CD4-positive, alpha-beta T cell treated with Interleukin-4 for 1 hour (primary cell): ENCODE measurements at regions not wholly inside any gene's neighbourhood (a gene's known extent, or its start where the extent isn't known, plus 50 kb on each side); places are given as distances from the start of the nearest gene placed in this dataset.
A peak's percentile ranks its signal among the peaks of the same experiment; 100 is the strongest.
"Not testable (repeated sequence)": the region's sequence is repeated elsewhere in the genome, so short reads cannot be mapped to it uniquely, and the experiment has no call there.

Experiments
- DNase-seq, 2 donors: peaks; one replicate each; pipeline ENCODE4 v3.0.0-alpha.2; 2020 to 2022

DNA sequence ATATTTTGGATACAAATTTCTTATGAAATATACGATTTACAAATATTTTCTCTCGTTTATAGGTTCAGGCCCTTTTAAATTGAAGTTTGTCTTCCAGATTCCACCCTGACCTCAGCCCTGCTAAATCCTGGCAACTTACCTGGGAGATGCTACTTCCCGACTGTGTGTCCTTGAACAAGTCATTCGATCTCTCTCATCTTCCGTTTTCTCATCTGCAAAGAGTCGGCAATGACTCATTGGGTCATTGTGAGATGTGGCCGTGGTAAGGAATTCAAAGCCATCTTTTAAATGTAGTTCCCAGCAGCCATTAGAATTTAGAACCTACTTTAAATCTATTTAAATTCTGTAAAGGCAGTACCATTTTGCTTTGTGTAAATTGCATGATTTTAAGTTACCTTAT is 72.5 kb downstream of the LHX2 start:
- no peak for DNase-seq

DNA sequence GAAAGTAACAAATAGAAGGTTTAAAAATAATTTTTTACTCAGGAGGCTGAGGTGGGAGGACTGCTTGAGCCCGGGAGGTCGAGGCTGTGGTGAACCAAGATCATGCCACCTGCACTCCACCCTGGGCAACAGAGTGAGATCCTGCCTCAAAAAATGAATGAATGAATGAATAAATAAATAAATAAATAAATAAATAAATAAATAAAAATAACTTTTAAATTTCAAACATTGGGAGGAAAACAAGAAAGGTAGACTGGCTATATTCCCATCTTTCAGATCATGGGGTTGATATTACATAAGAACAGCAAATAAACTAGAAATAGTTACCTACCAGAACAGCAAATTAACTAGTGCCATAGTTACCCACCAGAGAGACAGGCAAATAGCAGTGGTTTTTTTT is 75.7 kb downstream of the LHX2 start:
- DNase-seq = no peak

DNA sequence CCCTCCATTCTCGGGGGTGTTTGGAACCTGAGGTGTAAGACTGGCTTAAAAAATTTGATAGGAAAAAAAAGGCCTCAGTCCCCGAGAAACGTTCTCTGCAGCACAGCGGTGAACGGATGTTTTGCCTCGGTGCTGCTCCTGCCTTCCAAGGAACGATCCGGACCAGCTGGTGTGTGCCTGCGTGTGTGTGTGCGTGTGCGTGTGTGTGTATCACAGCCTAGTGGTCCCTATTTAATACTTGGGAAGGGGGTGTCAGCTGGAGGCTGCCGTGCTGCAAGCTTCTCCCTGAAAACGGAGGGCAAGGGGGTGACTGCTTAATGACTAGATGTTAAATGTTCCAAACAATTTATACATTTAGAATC is 76.9 kb downstream of the LHX2 start:
- no peak for DNase-seq

DNA sequence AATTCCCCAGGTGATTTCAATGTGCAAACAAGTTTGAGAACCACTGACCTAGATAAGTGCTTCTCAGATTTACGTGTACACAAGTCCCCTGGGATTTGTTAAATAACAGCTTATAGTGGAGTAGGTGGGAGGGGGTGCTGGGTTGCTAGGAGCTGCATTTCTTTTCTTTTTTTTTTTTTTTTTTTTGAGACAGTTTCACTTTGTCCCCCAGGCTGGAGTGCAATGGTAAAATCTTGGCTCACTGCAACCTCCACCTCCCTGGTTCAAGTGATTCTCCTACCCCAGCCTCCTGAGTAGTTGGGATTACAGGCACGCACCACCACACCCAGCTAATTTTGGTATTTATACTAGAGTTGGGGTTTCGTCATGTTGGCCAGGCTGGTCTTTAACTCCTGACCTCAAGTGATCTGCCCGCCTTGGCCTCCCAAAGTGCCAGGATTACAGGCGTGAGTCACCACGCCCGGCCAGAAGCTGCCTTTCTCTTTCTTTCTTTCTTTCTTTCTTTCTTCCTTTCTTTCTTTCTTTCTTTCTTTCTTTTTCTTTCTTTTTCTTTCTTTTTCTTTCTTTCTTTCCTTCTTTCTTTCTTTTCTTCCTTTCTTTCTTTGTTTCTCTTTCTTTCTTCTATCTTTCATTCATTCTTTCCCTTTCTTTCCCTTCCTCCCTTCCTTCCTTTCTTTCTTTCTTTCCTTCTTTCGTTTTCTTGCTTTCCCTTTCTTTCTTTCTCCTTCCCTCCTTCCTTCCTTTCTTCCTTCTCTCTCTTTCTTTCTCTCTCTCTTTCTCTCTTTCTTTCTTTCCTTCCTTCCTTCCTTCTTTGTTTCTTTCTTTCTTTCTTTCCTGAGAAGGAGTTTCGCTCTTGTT is 78.3 kb downstream of the LHX2 start:
- not testable (repeated sequence) for DNase-seq

DNA sequence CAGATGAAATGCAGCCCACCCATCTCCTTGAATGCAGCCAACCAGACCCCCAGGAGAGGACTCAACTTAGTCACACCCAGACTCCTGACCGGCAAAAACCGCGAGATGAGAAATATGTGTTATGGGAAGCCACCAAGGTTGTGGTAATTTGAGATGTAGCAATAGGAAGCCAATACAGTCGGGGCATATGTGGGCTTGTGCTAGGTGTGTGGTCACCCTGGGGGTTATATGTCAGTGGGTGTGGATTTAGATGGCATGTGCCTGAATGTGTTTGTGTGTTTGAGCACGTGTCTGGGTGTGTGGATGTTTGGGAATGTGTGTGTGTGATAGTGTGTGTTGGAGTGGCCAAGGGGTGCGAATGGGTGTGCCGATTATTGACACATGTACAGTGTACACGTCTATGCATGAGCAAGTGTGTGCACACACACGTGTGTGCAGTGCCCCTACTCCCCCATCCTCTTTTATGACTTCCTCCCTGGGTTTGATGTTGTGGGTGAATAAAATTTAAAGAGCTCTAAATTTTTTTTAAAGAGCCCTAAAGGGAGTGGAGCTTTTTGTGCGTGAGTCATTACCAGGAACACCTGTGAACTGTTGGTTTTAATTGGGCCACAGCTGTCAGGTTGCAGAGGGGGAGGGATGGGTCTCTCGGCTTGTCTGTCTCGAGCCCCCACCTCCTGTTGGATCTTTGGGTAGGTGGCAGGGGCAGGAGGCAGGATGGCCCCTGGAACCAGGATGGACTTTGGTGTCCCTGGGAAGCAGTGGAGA is 86.8 kb downstream of the LHX2 start:
- no peak for DNase-seq

DNA sequence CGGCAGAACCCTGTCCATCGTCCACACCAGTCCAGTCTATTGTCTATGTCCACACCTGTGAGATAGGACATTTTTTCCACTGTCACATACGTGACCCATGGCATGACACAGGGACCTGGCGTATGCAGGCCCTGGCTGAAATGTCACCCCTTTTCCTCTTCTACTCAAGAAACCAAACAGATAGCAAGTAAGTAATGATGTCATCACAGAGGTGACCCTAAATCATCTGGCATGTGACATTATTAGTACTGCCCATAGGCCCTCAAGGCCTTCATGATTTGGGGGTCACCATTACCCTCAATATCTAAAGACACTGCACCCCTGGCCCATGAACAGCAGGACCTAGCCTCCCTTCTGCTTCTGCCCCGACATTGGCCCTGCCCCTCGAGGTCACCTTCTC is 88.3 kb downstream of the LHX2 start:
- no peak for DNase-seq

DNA sequence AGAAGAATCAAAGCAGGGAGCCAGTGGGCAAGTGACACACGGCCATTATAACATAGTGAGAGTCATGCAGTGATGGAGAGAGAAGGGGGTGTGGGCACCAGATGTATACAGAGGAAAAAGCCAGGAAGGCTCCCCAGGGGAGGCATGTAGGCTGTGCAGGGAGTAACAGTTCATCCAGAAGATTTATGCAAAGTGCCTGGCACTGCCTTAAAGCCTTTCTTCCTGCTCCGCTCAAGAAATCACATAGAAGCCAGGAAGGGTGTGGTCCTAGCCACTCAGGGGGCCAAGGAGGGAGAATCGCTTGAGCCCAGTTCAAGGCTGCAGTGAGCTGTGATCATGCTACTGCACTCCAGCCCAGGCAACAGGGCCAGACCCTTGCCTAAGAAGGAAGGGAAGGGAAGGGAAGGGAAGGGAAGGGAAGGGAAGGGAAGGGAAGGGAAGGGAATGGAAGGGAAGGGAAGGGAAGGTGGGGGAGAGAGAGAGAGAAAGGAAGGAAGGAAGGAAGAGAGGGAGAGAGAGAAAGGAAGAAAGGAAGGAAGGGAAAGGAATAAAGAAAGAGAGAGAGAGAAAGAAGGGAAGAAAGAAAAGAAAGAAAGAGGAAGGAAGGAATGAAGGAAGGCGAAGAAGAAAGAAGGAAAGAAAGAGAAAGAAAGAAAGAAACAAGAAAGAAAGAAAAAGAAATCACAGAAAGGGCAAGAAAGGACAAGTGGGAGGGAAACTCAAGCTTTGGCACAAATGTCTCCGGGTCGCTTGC is 89.8 kb downstream of the LHX2 start:
- no peak for DNase-seq

DNA sequence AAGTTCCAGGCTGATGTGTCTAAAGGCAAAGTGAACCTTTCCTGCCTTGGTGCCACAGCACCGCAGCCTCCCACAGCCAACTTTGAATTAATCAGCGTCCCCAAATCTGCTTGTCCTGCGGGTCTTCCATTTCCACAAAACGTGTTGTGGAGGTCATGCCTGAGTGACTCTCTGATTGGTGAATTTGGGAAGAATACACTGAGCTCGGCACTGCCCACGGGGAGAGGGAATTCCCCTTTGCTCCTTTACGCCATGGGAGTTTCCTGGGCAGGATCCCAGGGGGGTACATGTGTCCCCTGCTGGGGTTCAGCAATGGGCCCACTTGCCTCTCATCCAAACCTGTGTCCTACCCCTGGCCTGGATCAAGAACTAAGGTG is 90.4 kb downstream of the LHX2 start:
- DNase-seq = no peak

DNA sequence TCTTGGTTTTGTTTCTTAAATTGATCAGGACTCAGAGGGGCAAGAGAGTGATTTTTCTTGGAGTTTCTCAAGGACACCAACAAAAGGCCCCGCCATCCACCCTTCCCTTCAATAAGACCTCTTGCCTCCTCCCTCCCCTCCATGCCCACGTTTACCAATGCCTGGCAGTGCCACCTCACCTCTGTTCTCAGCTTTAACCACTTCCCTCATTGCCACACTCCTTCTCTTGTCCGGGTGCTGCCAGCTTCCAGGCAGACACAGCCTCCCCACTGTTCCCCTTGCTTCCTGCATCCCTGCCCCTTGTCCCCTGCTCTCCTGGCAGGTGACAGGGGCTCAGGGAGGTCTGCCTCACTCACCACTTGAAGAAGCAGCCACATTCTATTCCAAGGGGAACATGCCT is 90.8 kb downstream of the LHX2 start:
- no peak for DNase-seq

DNA sequence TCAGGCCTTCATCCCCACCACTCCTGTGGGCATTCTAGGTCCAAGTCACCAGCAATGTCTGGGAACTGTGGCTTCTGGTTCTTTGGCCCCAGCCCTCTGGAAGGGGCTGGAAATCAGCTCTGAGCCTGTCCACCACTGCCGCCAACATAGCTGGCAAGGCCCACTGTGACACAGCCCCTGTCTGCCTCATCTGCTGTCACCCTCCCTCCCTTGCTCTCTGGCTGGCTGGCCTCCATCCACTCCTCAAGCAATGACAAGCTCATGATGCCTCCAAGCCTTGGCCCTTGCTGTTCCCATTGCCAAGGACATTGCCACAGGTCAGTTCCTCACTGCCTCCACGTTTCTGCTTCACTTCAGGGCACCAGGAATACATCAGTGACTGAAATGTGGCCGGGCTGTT is 93.7 kb downstream of the LHX2 start:
- no peak for DNase-seq

DNA sequence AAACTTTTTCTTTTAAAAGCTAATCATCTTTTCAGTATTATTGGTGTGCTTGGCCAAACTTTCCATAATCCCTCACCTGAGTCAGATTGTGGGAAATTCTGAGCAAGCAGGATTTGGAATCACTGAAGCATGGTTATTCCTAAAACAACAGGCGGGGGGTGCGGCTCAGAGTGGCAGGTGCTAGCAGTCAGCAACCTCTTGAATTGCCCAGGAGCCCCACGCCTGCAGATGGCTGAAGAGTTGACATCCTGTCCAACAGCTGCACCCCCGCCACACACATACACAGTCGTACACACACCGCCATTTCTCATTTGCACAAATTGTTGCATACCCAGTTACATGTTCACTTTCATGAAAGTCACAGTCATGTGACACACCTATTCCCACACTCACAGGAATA is 96.6 kb downstream of the LHX2 start:
- DNase-seq = no peak

DNA sequence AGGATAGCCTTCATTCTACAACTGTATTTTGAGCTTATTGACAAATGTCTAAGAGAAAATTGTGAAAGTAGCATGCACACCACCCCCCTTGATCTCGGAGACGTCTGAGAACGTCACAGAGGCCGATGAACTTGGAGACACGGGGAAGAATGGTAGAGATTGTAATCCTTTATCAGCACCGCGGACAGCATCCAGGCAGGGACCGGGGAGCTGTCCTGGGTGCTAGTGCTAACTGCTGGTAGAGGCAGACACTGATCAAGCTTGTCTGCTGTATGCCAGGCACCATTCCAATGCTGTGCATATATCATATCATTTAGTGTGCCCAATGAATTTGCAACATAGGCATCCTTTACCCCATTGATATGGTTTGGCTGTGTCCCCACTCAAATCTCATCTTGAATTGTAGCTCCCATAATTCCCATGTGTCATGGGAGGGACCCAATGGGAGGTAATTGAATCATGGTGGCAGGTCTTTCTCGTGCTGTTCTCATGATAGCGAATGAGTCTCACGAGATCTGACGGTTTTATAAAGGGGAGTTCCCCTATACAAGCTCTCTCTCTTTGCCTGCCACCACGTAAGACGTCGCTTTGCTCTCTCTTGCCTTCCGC is 98.8 kb downstream of the LHX2 start:
- peak in 1 of 2 donors; percentile 25 for DNase-seq

DNA sequence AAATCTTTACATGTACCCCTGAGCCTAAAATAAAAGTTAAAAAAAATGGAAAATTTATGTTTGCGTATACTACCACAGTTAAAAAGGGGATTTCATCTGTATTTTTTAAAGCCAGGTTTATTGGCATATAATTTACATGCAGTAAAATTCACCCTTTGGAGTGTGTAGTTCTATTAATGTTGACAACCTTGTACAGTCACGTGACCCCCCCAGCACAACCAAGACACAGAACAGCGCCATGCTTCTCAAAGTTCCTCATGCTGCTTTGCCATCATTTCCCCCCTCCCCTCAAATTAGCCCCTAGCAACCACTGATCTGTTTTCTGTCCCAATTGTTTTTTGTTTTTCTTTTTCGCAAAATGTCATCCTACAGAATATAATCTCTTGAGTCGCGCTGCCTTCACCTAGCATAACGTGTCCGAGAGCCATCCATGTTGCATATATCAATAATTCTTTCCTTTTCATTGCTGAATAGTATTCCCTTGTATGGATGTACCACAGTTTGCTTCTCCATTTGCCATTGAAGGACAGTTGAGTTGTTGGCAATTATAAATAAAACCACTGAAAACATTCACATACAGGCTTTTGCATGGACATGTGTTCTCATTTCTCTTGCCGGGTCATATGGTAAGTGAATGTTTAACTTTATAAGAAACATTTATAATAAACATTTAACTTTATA is 105.3 kb downstream of the LHX2 start:
- DNase-seq = no peak

DNA sequence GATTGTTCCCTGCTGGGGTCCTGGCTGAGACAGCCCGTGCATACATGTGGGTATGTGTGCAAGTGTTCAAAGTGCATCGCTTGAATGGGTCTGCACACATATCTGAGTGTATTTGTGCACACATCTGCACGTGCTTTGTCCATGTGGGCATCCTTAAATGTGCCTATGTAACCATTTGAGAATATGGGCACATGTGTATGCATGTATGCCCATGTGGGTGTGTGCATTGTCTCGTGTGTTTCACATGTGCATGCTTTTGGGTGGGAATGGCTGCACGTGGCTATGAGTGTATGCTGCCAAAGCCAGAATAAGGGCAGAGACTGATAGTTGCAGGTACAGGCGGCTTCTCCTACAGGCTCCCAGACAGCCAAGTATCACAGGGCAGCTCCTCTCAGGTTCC is 107.3 kb downstream of the LHX2 start:
- DNase-seq = no peak

DNA sequence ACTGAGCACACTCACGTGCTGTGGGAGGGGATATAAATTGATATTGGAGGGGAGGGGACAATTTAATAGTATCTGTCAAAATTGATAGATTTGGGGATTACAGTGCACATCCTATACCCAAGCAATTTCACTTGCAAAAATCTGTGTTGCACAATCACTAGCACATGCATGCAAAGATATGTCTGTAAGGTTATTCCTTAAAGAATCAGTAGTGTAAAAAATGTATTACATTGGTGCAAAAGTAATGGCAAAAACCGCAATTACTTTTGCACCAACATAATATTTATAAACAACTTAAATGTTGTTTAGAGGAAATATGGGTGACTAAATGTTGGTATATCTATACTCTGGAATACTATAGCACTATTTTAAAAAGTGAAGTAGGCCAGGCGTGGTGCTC is 108.7 kb downstream of the LHX2 start:
- DNase-seq = no peak

DNA sequence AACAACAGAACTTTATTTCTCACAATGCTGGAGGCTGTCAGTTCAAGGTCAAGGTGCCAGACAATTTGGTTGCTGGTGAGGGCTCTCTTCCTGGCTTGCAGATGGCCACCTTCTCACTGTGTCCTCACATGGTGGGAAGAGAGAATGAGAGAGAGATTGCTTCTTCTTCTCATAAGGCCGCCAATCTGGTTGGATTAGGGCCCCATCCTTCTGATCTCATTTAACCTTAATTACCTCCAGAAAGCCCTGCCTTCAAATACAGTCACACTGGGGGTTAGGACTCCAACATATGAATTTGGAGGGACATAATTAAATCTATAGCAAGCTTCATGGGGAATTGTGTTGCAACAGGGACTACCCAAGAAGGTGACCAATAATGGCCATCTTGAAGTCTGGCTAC is 110.2 kb downstream of the LHX2 start:
- DNase-seq = no peak

DNA sequence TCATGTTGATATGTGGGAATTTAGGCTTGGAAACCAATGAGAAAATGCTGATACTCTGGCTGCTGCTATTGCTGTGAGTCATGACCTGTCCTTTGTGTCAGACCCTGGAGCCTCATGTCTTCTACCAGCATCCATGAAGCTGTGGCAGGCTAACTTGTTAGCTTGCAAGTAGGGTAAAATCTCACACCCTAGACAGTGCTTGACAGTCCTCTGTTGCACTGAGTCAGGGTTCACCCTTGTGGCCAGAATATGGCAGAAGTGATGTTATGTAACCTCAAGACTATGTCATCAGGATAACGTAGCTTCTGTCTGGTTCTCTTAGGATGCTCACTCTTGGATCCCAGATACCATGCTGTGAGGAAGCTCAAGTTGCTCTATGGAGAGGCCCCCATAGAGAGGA is 110.8 kb downstream of the LHX2 start:
- no peak for DNase-seq

DNA sequence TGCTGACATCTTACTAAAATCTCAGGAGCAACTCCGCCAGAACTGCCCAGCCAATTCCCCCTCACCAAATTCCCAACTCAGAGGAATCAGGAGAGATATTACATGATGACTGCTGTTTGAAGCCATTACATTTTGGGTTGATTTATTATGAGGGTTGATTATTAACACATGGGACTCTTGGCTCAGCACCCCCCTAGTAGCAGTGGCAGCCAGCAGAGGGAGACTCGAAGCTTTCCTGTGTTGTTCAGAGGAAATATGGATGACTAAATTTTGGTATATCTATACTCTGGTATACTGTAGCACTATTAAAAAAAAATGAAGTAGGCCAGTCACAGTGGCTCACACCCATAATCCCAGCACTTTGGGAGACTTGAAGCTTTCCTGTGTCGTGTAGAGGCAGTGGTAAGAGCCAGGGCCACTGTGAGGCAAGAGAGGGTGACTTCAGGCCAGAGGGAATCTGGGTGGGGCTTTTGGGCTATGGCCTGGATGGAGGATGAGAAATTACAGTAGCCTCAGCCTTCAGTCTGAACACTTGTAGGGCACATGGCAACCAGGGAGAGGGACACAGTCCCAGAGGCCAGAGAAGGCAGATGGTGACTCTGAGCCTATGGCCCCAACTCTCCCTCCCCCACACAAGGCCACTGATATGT is 111.4 kb downstream of the LHX2 start:
- DNase-seq = no peak

DNA sequence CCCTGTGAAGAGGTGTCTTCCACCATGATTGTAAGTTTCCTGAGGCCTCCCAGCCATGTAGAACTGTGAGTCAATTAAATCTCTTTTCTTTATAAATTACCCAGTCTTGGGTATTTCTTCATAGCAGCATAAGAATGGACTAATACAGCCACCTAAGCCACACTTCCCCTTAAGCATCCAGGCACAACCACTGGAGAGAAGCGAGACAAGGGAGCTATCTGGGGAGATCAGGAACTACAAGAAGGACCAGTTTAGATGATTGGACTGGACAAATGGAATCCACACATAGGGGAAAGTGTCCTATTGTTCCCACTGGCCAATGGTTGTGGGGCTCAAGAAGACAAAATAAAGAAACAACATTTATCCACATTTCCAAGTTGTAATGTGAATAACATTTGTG is 112.1 kb downstream of the LHX2 start:
- DNase-seq = not testable (repeated sequence)

DNA sequence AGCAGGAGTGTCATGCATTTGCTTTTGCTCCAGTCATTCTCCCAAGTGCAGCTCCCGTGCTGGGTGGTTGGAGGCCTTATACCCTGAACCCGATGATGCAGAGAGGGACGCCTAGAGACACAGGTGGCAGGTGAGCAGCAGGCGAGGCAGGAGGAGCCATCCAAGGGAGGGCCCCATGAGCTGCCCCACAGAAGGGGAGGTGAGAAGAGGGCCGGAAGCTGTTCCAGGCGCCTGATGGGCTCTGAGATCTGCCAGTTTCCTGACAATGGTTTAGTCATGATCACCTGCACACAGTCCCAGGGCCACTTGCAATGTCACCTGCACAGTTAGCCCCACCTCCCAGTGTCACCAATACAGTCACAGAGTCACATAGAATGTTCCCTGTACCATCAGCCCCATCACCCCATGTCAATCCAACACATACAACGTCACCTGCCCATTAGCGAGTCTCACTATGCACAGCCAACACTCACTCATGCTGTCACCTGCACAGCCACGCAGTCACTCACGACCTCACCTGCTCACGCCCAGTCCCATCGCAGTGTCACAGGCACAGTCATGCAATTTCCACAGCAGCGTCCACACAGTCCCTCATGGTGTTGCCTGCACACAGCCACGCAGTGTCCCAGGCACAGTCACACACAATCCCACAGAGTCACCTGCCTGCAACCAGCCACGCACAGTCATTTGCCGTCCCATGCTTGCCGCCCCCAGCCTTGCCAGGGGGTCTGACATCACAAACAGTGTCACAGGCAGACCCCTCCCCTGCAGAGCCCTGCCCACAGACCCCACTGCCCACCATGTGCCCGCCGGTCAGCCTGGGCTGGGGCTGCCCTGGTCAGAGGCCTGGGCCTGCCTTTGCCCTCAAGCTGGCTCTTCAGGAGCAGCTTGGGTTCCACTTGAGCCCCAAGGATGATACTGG is 113.4 kb downstream of the LHX2 start:
- DNase-seq = no peak

DNA sequence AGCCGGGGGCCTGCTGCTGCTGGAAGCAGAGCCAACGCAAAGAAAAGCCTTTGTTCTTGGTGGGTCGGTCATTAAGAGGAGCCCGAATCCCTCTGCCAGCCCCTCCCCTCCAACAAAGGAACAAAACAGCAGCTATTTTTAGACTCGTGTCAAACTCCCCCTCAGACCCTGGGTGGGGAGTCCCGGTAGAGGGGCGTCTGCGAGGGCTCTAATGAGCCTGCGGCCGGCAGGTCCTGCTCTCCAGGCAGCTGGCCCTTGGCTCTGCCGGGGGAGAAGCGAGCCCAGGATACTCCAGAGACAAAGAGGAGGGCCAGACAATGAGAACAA is 114.0 kb downstream of the LHX2 start:
- DNase-seq = no peak
